22Rv1 (cell line): ENCODE measurements at regions not wholly inside any gene's neighbourhood (a gene's known extent, or its start where the extent isn't known, plus 50 kb on each side); places are given as distances from the start of the nearest gene placed in this dataset.

Experiments used
- H3K27ac ChIP-seq: fragments of 450-650 bp; 2 replicates; pipeline ENCODE4 v1.5.1; 2017
- ZFX ChIP-seq: fragments of 450-650 bp; IDR thresholded peaks from 2 replicates; pipeline ENCODE4 v1.6.1; 2017; ENCODE audit warnings: antibody characterized with exemption, borderline replicate concordance
- TF ChIP-seq, protein P1 (sequence below): fragments of 450-650 bp; IDR thresholded peaks from 2 replicates; pipeline ENCODE4 v1.5.1; 2017; ENCODE audit warnings: mild to moderate bottlenecking

DNA sequence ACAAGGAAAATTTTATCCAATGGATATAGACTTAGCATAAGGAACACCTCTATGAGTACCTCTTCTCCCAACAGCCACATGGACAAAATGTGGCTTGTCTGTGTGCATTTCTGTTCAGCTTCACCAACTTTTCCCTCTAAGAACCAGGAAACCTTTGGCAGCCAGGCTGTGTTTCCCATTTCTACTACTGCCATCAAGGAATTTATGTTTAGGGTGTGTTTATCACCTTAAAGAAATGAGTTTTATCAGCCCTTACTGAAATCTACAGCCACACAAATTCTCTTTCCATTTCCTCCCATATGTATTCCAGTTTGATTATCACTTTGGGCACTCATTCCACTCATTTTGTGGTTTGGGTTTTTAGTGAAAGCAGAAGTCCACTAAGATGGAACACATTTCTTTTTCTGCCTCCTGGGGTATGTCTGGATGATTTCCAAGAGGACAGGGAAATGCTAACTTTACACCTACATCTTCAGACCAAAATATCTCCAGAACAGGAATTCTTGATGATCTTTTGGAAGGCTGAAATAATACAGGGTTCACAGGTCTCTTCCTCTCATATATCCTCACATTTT is 82.6 kb upstream of the MAOA start:
- H3K27ac ChIP-seq = no peak overlapping the region
- TF ChIP-seq, protein P1, sequence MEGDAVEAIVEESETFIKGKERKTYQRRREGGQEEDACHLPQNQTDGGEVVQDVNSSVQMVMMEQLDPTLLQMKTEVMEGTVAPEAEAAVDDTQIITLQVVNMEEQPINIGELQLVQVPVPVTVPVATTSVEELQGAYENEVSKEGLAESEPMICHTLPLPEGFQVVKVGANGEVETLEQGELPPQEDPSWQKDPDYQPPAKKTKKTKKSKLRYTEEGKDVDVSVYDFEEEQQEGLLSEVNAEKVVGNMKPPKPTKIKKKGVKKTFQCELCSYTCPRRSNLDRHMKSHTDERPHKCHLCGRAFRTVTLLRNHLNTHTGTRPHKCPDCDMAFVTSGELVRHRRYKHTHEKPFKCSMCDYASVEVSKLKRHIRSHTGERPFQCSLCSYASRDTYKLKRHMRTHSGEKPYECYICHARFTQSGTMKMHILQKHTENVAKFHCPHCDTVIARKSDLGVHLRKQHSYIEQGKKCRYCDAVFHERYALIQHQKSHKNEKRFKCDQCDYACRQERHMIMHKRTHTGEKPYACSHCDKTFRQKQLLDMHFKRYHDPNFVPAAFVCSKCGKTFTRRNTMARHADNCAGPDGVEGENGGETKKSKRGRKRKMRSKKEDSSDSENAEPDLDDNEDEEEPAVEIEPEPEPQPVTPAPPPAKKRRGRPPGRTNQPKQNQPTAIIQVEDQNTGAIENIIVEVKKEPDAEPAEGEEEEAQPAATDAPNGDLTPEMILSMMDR = no peak
- no peak for TF ChIP-seq ZFX

- TF ChIP-seq, protein P1 = no peak
- no peak for TF ChIP-seq ZFX
- no peak overlapping the region for H3K27ac ChIP-seq
Observed at GRCh38 chrX:43580621-43581020, 75.5 kb upstream of the MAOA start.

GRCh38 chrX:43581167-43581566 is 74.9 kb upstream of the MAOA start:
- H3K27ac ChIP-seq = no peak overlapping the region
- TF ChIP-seq, protein P1 = no peak
- TF ChIP-seq ZFX = no peak

DNA sequence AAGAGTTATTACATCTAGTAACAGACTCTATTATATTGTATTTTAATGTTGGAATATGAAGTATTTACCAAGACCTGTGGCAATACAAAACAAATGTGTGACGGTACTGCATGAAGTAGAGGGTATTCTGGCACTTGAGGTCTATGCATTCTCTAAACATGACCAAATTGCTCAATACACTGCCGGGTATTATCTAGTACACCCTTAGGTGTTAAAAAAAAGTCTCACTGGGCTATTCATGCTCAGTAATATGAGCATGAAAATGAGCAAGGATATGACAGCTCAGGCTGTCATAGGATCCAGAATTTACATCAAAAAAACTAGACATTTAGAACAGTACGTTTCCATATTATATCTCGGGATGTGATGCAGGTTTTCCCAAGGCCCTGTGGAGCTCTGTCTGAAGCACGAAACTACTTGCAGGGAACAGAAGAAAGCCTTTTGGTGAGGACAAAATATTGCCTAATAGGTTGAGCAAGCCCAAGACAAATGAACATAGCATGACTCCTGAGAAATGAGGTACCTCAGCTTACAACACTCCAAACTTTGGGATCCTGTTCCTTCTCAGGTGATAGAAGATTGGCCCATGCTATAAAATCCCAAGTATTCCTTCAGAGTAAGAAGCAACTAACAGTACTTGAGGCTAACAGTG is 74.1 kb upstream of the MAOA start:
- TF ChIP-seq, protein P1 = no peak
- TF ChIP-seq ZFX = no peak
- no peak overlapping the region for H3K27ac ChIP-seq

DNA sequence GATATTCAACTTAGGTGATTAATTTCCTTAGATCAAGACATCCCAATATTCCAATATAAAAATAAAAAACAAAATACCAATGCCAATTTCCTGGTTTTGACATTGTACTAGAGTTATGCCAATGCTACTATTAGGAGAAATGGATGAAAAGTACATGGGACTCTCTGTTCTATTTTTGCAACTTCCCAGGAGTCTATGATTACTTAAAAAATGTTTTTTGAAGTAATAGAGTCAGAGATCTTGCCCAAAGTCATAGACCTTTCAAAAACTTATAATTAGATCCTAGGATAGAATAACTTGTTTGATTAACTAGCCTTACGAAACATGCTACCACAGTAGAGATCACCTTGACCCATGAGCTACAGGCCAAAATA is 73.6 kb upstream of the MAOA start:
- H3K27ac ChIP-seq = no peak overlapping the region
- TF ChIP-seq, protein P1 = no peak
- TF ChIP-seq ZFX = no peak

DNA sequence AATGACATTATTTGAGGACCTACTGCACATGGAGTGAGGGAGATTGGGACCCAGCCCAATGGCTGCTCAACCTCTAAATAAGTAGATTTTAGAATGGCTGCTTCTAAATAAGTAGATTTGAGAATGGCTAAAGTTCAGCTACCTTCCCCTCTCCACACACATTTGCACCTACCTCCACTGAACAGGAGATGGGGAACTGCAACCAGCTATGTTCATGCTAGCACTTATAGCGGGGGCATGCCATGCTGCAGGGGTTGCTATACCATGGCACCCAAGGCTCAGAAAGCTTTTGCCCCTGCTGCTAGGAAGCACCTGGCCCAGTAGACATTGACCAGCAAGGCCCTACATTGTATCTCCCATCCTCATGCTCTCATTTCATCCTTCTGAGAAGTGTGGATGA is 70.2 kb upstream of the MAOA start:
- TF ChIP-seq, protein P1 = no peak
- TF ChIP-seq ZFX = no peak
- H3K27ac ChIP-seq = no peak overlapping the region

GRCh38 chrX:43586830-43587229 is 69.3 kb upstream of the MAOA start:
- TF ChIP-seq, protein P1 = no peak
- no peak for TF ChIP-seq ZFX
- no peak overlapping the region for H3K27ac ChIP-seq
